ENCODE measurements at regions not wholly inside any gene's neighbourhood (a gene's known extent, or its start where the extent isn't known, plus 50 kb on each side); places are given as distances from the start of the nearest gene placed in this dataset.

GRCh38 chr5:105961572-105961971 is 1709.2 kb downstream of the EFNA5 start:
- intact Hi-C loops (cut with DNase I): no loop called here
- Histone ChIP-seq H3K4me3 (ENCODE audit: low read length) (no peak overlapping the region), H3K27me3 (ENCODE audit: control insufficient read depth, insufficient read depth) (no peaks in the 10 kb centered on the region), H3K27ac (ENCODE audit: low read length) (no peak overlapping the region), H3K9me3 (ENCODE audit: control insufficient read depth, low read length) (no peaks in the 10 kb centered on the region), H3K4me1 (ENCODE audit: control insufficient read depth, insufficient read depth, low read length) (no peaks in the 10 kb centered on the region)
- 76% methylated on average over 2 of the region's 2 CpGs for WGBS
- DNase-seq (no peak), ATAC-seq (no peak)

DNA sequence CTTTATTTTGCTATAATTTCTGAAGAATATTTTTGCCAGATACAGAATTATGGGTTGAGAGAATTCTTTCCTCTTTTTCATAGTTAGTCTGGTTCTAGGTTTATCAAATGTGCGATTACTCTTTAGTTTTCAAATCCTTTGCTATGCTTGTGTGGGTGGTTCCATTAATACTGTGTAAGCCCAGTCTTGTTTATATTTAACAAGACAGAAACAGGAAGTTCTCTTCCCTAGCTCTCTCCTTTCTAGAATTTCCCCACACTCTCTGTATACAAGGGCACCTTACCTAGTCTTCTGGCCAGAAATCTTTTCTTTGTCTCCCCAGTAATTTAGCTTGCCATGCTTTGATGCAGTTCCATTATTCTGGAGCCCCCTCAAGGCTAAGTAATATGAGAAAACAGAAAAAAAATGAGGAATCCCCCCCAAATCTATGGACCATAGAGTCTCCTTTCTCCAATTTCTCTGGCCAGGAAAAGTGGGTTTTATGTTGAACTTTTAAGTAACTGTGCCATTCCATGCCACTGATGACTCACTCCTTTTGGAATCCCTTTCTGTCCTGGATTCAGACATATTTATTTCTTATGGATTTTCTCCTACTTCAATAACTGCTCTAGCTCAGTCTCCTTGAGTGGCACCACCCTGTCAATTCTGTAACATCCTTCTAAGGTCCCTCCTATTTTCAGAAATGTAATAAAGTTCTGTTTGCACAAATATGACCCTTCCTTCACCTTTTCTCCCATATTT is 1714.1 kb downstream of the EFNA5 start:
- intact Hi-C loops (cut with DNase I): no loop called here
- ATAC-seq: no peak
- Histone ChIP-seq H3K4me1 (ENCODE audit: control insufficient read depth, insufficient read depth, low read length) (no peaks in the 10 kb centered on the region), H3K27ac (ENCODE audit: low read length) (no peak overlapping the region), H3K27me3 (ENCODE audit: control insufficient read depth, insufficient read depth) (no peaks in the 10 kb centered on the region), H3K9me3 (ENCODE audit: control insufficient read depth, low read length) (no peaks in the 10 kb centered on the region), H3K4me3 (ENCODE audit: low read length) (no peak overlapping the region)
- no peak for DNase-seq
- 82% methylated on average over 1 of the region's 1 CpG for WGBS

DNA sequence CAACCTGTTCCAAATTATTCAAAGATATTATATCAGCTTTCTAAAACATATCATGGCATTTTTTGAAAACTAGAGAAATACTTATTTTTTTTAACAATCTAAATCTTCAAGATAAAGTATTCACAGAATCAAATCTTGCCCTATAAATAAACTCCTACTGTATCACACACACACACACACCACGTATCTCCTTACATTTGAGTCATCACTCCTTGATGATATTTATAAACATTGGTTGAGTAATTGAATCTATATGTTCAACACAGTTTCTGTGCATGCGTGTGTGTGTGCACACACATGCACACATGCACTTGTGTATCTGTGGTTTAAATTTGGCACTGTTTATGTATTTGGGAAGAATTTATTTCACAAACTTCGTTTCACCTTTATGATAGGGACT is 1716.4 kb downstream of the EFNA5 start:
- no peak overlapping the region for H3K27ac ChIP-seq (ENCODE audit: low read length)
- no peak for DNase-seq
- no peaks in the 10 kb centered on the region for H3K4me1 ChIP-seq (ENCODE audit: control insufficient read depth, insufficient read depth, low read length)
- no peak for ATAC-seq
- no peak overlapping the region for H3K4me3 ChIP-seq (ENCODE audit: low read length)
- intact Hi-C loops (cut with DNase I): no loop called here
- H3K27me3 ChIP-seq (ENCODE audit: control insufficient read depth, insufficient read depth): no peaks in the 10 kb centered on the region
- 75% methylated on average over 3 of the region's 3 CpGs for WGBS
- H3K9me3 ChIP-seq (ENCODE audit: control insufficient read depth, low read length): no peaks in the 10 kb centered on the region

- intact Hi-C loops (cut with DNase I): no loop called here
- ATAC-seq: no peak
- no peak overlapping the region for H3K4me3 ChIP-seq (ENCODE audit: low read length)
- no peaks in the 10 kb centered on the region for H3K4me1 ChIP-seq (ENCODE audit: control insufficient read depth, insufficient read depth, low read length)
- no peak overlapping the region for H3K27ac ChIP-seq (ENCODE audit: low read length)
- H3K9me3 ChIP-seq (ENCODE audit: control insufficient read depth, low read length): no peaks in the 10 kb centered on the region
- DNase-seq: no peak
- no peaks in the 10 kb centered on the region for H3K27me3 ChIP-seq (ENCODE audit: control insufficient read depth, insufficient read depth)
- WGBS: 91% methylated on average over 3 of the region's 3 CpGs
Measured at GRCh38 chr5:105953616-105954015, 1717.1 kb downstream of the EFNA5 start.

- 69% methylated on average over 3 of the region's 3 CpGs for whole genome bisulfite sequencing
- DNase-seq (no peak), ATAC-seq (no peak)
- H3K4me1 ChIP-seq (ENCODE audit: control insufficient read depth, insufficient read depth, low read length): no peaks in the 10 kb centered on the region
- H3K4me3 ChIP-seq (ENCODE audit: low read length): no peak overlapping the region
- no peaks in the 10 kb centered on the region for H3K27me3 ChIP-seq (ENCODE audit: control insufficient read depth, insufficient read depth)
- H3K9me3 ChIP-seq (ENCODE audit: control insufficient read depth, low read length): no peaks in the 10 kb centered on the region
- intact Hi-C loops (cut with DNase I): no loop called here
- no peak overlapping the region for H3K27ac ChIP-seq (ENCODE audit: low read length)
Measured at GRCh38 chr5:105952875-105953274, 1717.9 kb downstream of the EFNA5 start.

- DNase-seq: no peak
- Histone ChIP-seq H3K27me3 (ENCODE audit: control insufficient read depth, insufficient read depth) (no peaks in the 10 kb centered on the region), H3K4me1 (ENCODE audit: control insufficient read depth, insufficient read depth, low read length) (no peaks in the 10 kb centered on the region), H3K27ac (ENCODE audit: low read length) (no peak overlapping the region), H3K4me3 (ENCODE audit: low read length) (no peak overlapping the region), H3K9me3 (ENCODE audit: control insufficient read depth, low read length) (no peaks in the 10 kb centered on the region)
- ATAC-seq: no peak
- intact Hi-C loops (cut with DNase I): no loop called here
- WGBS: 67% methylated on average over 2 of the region's 2 CpGs
Measured at GRCh38 chr5:105947461-105947860, 1723.3 kb downstream of the EFNA5 start.

- DNase-seq (no peak), ATAC-seq (no peak)
- H3K27ac ChIP-seq (ENCODE audit: low read length): no peak overlapping the region
- intact Hi-C loops (cut with DNase I): no loop called here
- H3K4me1 ChIP-seq (ENCODE audit: control insufficient read depth, insufficient read depth, low read length): no peaks in the 10 kb centered on the region
- no peak overlapping the region for H3K4me3 ChIP-seq (ENCODE audit: low read length)
- WGBS: 87% methylated on average over 4 of the region's 4 CpGs
- no peaks in the 10 kb centered on the region for H3K27me3 ChIP-seq (ENCODE audit: control insufficient read depth, insufficient read depth)
- no peaks in the 10 kb centered on the region for H3K9me3 ChIP-seq (ENCODE audit: control insufficient read depth, low read length)
Measured at GRCh38 chr5:105945203-105945972, 1725.3 kb downstream of the EFNA5 start.

- ATAC-seq: no peak
- Histone ChIP-seq H3K27ac (ENCODE audit: low read length) (no peak overlapping the region), H3K4me3 (ENCODE audit: low read length) (no peak overlapping the region), H3K9me3 (ENCODE audit: control insufficient read depth, low read length) (no peaks in the 10 kb centered on the region), H3K27me3 (ENCODE audit: control insufficient read depth, insufficient read depth) (no peaks in the 10 kb centered on the region), H3K4me1 (ENCODE audit: control insufficient read depth, insufficient read depth, low read length) (no peaks in the 10 kb centered on the region)
- intact Hi-C loops (cut with DNase I): no loop called here
- DNase-seq: no peak
Measured at GRCh38 chr5:105940181-105940580, 1730.6 kb downstream of the EFNA5 start.

DNA sequence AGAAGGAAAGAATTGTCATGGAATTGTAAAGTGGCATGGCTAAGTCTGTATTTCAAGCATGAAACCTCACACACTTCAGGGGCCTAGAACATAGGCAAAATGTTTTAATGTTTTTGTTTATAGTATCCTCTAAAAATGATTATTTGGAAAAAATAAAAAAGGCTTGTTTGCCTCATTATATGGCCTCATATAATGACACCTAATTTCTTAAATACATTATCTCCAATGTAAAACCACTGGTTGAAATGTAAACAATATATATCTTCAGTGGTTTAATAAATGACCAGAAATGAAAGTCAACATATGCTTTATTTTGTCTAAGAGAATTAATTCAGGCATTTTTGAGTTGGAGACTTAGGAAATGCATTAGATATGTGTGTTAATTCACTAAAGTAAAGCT is 1736.6 kb downstream of the EFNA5 start:
- Histone ChIP-seq H3K27me3 (ENCODE audit: control insufficient read depth, insufficient read depth) (no peaks in the 10 kb centered on the region), H3K27ac (ENCODE audit: low read length) (no peak overlapping the region), H3K4me3 (ENCODE audit: low read length) (no peak overlapping the region), H3K4me1 (ENCODE audit: control insufficient read depth, insufficient read depth, low read length) (no peaks in the 10 kb centered on the region), H3K9me3 (ENCODE audit: control insufficient read depth, low read length) (no peaks in the 10 kb centered on the region)
- intact Hi-C loops (cut with DNase I): no loop called here
- ATAC-seq: no peak
- DNase-seq: no peak

DNA sequence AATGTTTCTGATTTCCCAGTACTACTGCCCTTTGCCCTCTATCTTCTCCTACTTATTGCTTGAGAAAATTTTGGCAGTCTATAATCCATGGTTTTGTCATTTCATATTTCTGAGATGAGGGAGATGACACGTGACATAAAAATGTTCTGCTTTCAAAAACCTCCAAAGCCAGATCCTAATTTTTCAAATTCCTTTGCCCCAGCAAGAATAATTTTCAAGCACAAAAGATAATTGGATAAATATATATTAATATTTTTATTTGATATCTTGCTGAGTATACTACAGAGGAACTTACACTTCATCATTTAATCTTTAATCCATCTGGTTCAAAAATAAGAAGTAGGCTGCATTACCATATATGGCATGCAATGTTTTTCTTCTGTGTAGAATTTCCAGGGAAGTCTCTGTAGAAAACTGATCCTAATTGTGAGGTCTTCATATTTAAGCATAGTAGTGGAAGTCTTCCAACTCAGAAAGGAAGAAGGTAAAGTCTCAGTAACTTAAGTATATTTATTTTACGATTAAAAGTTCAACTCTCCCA is 1738.8 kb downstream of the EFNA5 start:
- Histone ChIP-seq H3K4me1 (ENCODE audit: control insufficient read depth, insufficient read depth, low read length) (no peaks in the 10 kb centered on the region), H3K4me3 (ENCODE audit: low read length) (no peak overlapping the region), H3K27ac (ENCODE audit: low read length) (no peak overlapping the region), H3K9me3 (ENCODE audit: control insufficient read depth, low read length) (no peaks in the 10 kb centered on the region), H3K27me3 (ENCODE audit: control insufficient read depth, insufficient read depth) (no peaks in the 10 kb centered on the region)
- WGBS: 43% methylated on average over 2 of the region's 2 CpGs
- intact Hi-C loops (cut with DNase I): no loop called here
- DNase-seq (no peak), ATAC-seq (no peak)

DNA sequence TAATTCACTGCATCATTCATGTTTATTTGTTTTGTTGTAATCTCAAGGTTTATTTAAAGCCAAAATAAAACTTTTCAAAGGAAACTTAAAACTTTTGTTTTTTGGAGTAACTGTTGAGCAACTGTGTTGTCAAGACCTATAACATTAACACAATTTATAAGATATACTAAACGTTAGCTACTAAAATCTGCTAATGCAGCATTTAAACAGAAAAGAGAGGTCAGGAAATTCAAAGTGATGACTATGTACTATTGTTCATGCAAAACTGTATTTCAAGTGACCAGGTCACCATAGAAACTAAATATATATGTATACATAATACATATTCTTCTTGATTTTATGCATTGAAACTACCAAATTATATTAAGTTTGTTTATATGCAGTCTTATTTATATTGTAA is 1740.9 kb downstream of the EFNA5 start:
- H3K4me1 ChIP-seq (ENCODE audit: control insufficient read depth, insufficient read depth, low read length): no peaks in the 10 kb centered on the region
- 62% methylated on average over 1 of the region's 1 CpG for WGBS
- no peak overlapping the region for H3K4me3 ChIP-seq (ENCODE audit: low read length)
- no peak for DNase-seq
- no peak for ATAC-seq
- intact Hi-C loops (cut with DNase I): no loop called here
- no peaks in the 10 kb centered on the region for H3K27me3 ChIP-seq (ENCODE audit: control insufficient read depth, insufficient read depth)
- H3K9me3 ChIP-seq (ENCODE audit: control insufficient read depth, low read length): no peaks in the 10 kb centered on the region
- no peak overlapping the region for H3K27ac ChIP-seq (ENCODE audit: low read length)

Data from right cardiac atrium (tissue), 5 donors.